Activated CD4-positive, alpha-beta T cell treated with anti-CD3 and anti-CD28 coated beads, Interleukin-2, amount 10 ng/mL, durations not matched to agents 7 days and 5 days (primary cell): ENCODE measurements at regions not wholly inside any gene's neighbourhood (a gene's known extent, or its start where the extent isn't known, plus 50 kb on each side); places are given as distances from the start of the nearest gene placed in this dataset. TPM values are rescaled to one million over a fixed set of nuclear protein-coding genes. Genes with fewer than 3 reads are reported as not detected.

Experiments used
- microRNA-seq: library from miRNA; unstranded; fragments of <30 nt; microRNA quantifications from one replicate; pipeline ENCODE4 v1.2.0, GENCODE V29; 2021; ENCODE audit warnings: borderline microRNAs expressed, borderline replicate concordance

Small RNA genes lying in the stretch of these regions (microRNA-seq; reads per million reads assigned to microRNA genes)
- gene MIR4719: not detected
